Suppressor macrophage treated with lipopolysaccharide for 4 hours (primary cell): ENCODE measurements at regions not wholly inside any gene's neighbourhood (a gene's known extent, or its start where the extent isn't known, plus 50 kb on each side); places are given as distances from the start of the nearest gene placed in this dataset.
"Not testable (repeated sequence)": the region's sequence is repeated elsewhere in the genome, so short reads cannot be mapped to it uniquely, and the experiment has no call there.

Experiments used
- DNase-seq: peaks from one replicate; pipeline ENCODE4 v3.0.0-alpha.2; 2020

GRCh38 chr3:106276755-106277612, 408.2 kb upstream of the CBLB start:
- no peak for DNase-seq

- no peak for DNase-seq
Measured at GRCh38 chr3:106277731-106278130, 408.9 kb upstream of the CBLB start.

- DNase-seq: no peak
Measured at GRCh38 chr3:106281221-106281620, 412.4 kb upstream of the CBLB start.

GRCh38 chr3:106282943-106283342, 414.1 kb upstream of the CBLB start:
- no peak for DNase-seq

- no peak for DNase-seq
Measured at GRCh38 chr3:106288781-106289180, 420.0 kb upstream of the CBLB start.

- no peak for DNase-seq
Measured at GRCh38 chr3:106290304-106290997, 421.6 kb upstream of the CBLB start.

- no peak for DNase-seq
Measured at GRCh38 chr3:106293161-106293560, 424.3 kb upstream of the CBLB start.

GRCh38 chr3:106294121-106294520, 425.3 kb upstream of the CBLB start:
- no peak for DNase-seq

GRCh38 chr3:106296062-106296461, 427.2 kb upstream of the CBLB start:
- no peak for DNase-seq

- no peak for DNase-seq
Measured at GRCh38 chr3:106299300-106300098, 430.7 kb upstream of the CBLB start.

- DNase-seq: no peak
Measured at GRCh38 chr3:106302451-106303221, 433.8 kb upstream of the CBLB start.

- no peak for DNase-seq
Measured at GRCh38 chr3:106303766-106304165, 435.0 kb upstream of the CBLB start.

GRCh38 chr3:106305127-106305526, 436.3 kb upstream of the CBLB start:
- no peak for DNase-seq

GRCh38 chr3:106305882-106306435, 437.1 kb upstream of the CBLB start:
- DNase-seq: no peak

- DNase-seq: no peak
Measured at GRCh38 chr3:106309274-106309673, 440.5 kb upstream of the CBLB start.

GRCh38 chr3:106309798-106310197, 441.0 kb upstream of the CBLB start:
- not testable (repeated sequence) for DNase-seq

GRCh38 chr3:106317141-106318055, 448.6 kb upstream of the CBLB start:
- DNase-seq: no peak

GRCh38 chr3:106321438-106321837, 452.6 kb upstream of the CBLB start:
- DNase-seq: not testable (repeated sequence)

- no peak for DNase-seq
Measured at GRCh38 chr3:106323586-106323985, 454.8 kb upstream of the CBLB start.

- no peak for DNase-seq
Measured at GRCh38 chr3:106326941-106327695, 458.3 kb upstream of the CBLB start.

GRCh38 chr3:106327696-106328025, 458.8 kb upstream of the CBLB start:
- no peak for DNase-seq
